ENCODE measurements at regions not wholly inside any gene's neighbourhood (a gene's known extent, or its start where the extent isn't known, plus 50 kb on each side); places are given as distances from the start of the nearest gene placed in this dataset.

DNA sequence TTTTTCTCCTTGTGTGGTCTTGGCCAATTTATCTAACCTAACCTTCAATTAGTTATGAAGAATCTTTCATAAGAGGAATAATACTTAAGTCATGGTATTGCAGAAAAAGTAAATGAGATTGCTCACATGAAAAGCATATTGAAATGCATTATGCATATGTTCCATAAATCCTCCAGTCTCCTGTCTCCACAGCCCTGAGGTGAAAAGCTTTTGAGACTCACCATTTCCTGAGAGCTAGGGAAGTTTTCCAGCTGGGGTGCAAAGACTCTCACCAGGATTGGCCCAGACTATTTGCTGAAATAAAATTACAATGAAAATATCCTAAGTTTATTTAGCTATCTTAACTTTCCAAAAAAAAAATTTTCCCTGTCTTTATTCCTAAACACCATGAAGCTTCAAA, 723.8 kb upstream of the FLRT2 start:
- no peaks in the 10 kb centered on the region for H3K27me3 ChIP-seq (ENCODE audit: control insufficient read depth, insufficient read depth, low read length)
- DNase-seq (ENCODE audit: low read depth), result no peak
- TF ChIP-seq, protein P1, sequence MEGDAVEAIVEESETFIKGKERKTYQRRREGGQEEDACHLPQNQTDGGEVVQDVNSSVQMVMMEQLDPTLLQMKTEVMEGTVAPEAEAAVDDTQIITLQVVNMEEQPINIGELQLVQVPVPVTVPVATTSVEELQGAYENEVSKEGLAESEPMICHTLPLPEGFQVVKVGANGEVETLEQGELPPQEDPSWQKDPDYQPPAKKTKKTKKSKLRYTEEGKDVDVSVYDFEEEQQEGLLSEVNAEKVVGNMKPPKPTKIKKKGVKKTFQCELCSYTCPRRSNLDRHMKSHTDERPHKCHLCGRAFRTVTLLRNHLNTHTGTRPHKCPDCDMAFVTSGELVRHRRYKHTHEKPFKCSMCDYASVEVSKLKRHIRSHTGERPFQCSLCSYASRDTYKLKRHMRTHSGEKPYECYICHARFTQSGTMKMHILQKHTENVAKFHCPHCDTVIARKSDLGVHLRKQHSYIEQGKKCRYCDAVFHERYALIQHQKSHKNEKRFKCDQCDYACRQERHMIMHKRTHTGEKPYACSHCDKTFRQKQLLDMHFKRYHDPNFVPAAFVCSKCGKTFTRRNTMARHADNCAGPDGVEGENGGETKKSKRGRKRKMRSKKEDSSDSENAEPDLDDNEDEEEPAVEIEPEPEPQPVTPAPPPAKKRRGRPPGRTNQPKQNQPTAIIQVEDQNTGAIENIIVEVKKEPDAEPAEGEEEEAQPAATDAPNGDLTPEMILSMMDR (IDR thresholded peaks at IDR 0.05; ENCODE audit: insufficient read depth, low read length, poor library complexity, severe bottlenecking), result no peak
- H3K4me3 ChIP-seq (ENCODE audit: low read depth, low read length), result no peak overlapping the region
- H3K36me3 ChIP-seq (ENCODE audit: control insufficient read depth, insufficient read depth, low read length), result no peaks in the 10 kb centered on the region

- TF ChIP-seq, protein P1 (IDR thresholded peaks at IDR 0.05; ENCODE audit: insufficient read depth, low read length, poor library complexity, severe bottlenecking), result no peak
- H3K27me3 ChIP-seq (ENCODE audit: control insufficient read depth, insufficient read depth, low read length), result no peaks in the 10 kb centered on the region
- no peak overlapping the region for H3K4me3 ChIP-seq (ENCODE audit: low read depth, low read length)
- no peak for DNase-seq (ENCODE audit: low read depth)
- H3K36me3 ChIP-seq (ENCODE audit: control insufficient read depth, insufficient read depth, low read length), result no peaks in the 10 kb centered on the region
Observed at GRCh38 chr14:84806622-84807021, 723.3 kb upstream of the FLRT2 start.

DNA sequence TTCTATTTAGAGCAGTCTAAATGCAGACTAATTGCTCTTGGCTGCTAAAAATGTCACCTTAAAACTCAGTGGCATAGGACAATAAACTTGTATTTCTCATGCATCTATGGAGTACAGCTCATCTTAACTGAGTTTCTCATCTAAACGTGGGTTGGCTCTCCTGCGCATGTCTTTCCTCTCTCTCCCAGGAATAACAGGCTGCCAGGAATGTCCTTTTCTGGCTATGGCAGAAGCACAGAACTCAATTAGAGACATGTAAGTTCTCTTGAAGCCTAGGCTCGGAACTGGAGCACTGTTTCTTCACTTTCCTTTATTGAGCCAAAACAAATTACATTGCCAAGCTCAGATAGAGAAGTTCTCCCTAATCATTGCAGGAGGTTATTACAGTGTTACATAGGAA, 722.3 kb upstream of the FLRT2 start:
- TF ChIP-seq, protein P1 (IDR thresholded peaks at IDR 0.05; ENCODE audit: insufficient read depth, low read length, poor library complexity, severe bottlenecking), result no peak
- Histone ChIP-seq H3K4me3 (ENCODE audit: low read depth, low read length) (no peak overlapping the region), H3K27me3 (ENCODE audit: control insufficient read depth, insufficient read depth, low read length) (no peaks in the 10 kb centered on the region), H3K36me3 (ENCODE audit: control insufficient read depth, insufficient read depth, low read length) (no peaks in the 10 kb centered on the region)
- DNase-seq (ENCODE audit: low read depth), result no peak

- H3K4me3 ChIP-seq (ENCODE audit: low read depth, low read length), result no peak overlapping the region
- TF ChIP-seq, protein P1 (IDR thresholded peaks at IDR 0.05; ENCODE audit: insufficient read depth, low read length, poor library complexity, severe bottlenecking), result no peak
- H3K27me3 ChIP-seq (ENCODE audit: control insufficient read depth, insufficient read depth, low read length), result no peaks in the 10 kb centered on the region
- no peaks in the 10 kb centered on the region for H3K36me3 ChIP-seq (ENCODE audit: control insufficient read depth, insufficient read depth, low read length)
- no peak for DNase-seq (ENCODE audit: low read depth)
Observed at GRCh38 chr14:84809158-84809557, 720.8 kb upstream of the FLRT2 start.

- TF ChIP-seq, protein P1 (IDR thresholded peaks at IDR 0.05; ENCODE audit: insufficient read depth, low read length, poor library complexity, severe bottlenecking), result no peak
- no peaks in the 10 kb centered on the region for H3K27me3 ChIP-seq (ENCODE audit: control insufficient read depth, insufficient read depth, low read length)
- no peak for DNase-seq (ENCODE audit: low read depth)
- H3K36me3 ChIP-seq (ENCODE audit: control insufficient read depth, insufficient read depth, low read length), result no peaks in the 10 kb centered on the region
- H3K4me3 ChIP-seq (ENCODE audit: low read depth, low read length), result no peak overlapping the region
Observed at GRCh38 chr14:84814391-84814790, 715.6 kb upstream of the FLRT2 start.

DNA sequence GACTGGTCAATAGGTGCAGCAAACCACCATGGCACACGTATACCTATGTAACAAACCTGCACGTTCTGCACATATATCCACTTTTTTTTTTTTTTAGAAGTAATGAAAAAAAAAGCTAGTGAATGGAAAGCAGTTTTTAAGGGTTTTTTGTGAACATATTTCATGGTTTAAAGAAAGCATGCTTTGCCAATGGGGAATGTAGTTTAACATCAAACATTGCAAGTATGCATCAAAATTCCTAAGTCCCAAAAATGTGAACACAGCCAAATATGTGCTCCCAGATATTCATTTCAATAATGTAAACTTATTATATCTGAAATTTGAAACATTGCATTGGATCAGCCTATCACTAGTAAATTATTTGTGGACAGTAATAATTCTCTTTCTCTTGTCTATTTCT, 710.4 kb upstream of the FLRT2 start:
- no peaks in the 10 kb centered on the region for H3K36me3 ChIP-seq (ENCODE audit: control insufficient read depth, insufficient read depth, low read length)
- H3K4me3 ChIP-seq (ENCODE audit: low read depth, low read length), result no peak overlapping the region
- TF ChIP-seq, protein P1 (IDR thresholded peaks at IDR 0.05; ENCODE audit: insufficient read depth, low read length, poor library complexity, severe bottlenecking), result no peak
- no peak for DNase-seq (ENCODE audit: low read depth)
- no peaks in the 10 kb centered on the region for H3K27me3 ChIP-seq (ENCODE audit: control insufficient read depth, insufficient read depth, low read length)

All from kidney epithelial cell (primary cell).